ENCODE measurements at regions not wholly inside any gene's neighbourhood (a gene's known extent, or its start where the extent isn't known, plus 50 kb on each side); places are given as distances from the start of the nearest gene placed in this dataset.
A peak's percentile ranks its signal among the peaks of the same experiment; 100 is the strongest.

GRCh38 chr16:64830653-64831052 lies 291.2 kb downstream of the CDH11 start:
- peaks cover 2% of the 10 kb centered on the region for H3K9me3 ChIP-seq (ENCODE audit: low read depth, low read length)
- H3K36me3 ChIP-seq (ENCODE audit: insufficient read depth, low read length) = no peaks in the 10 kb centered on the region
- H3K27me3 ChIP-seq (ENCODE audit: insufficient read depth, low read length) = no peaks in the 10 kb centered on the region
- no peak for DNase-seq (ENCODE audit: insufficient read length, low spot score, missing footprints)
- peaks cover 5% of the 10 kb centered on the region for H3K4me1 ChIP-seq (ENCODE audit: insufficient read depth, low read length)
- H3K4me3 ChIP-seq (ENCODE audit: insufficient read depth, low read length) = no peak overlapping the region
- H2AFZ ChIP-seq (ENCODE audit: low read length) = no peak overlapping the region
- H4K20me1 ChIP-seq (ENCODE audit: insufficient read depth, low read length) = no peaks in the 10 kb centered on the region
- H3K27ac ChIP-seq (ENCODE audit: low read depth, low read length) = no peak overlapping the region
- TF ChIP-seq CTCF (IDR thresholded peaks at IDR 0.05; ENCODE audit: extremely low read depth, low read depth, low read length) = no peak
- H3K79me2 ChIP-seq (ENCODE audit: insufficient read depth, low read length) = no peaks in the 10 kb centered on the region
- no peak overlapping the region for H3K4me2 ChIP-seq (ENCODE audit: insufficient read depth, low read length)

- H3K27ac ChIP-seq (ENCODE audit: low read depth, low read length) = no peak overlapping the region
- no peaks in the 10 kb centered on the region for H4K20me1 ChIP-seq (ENCODE audit: insufficient read depth, low read length)
- no peak for TF ChIP-seq CTCF (IDR thresholded peaks at IDR 0.05; ENCODE audit: extremely low read depth, low read depth, low read length)
- H3K4me3 ChIP-seq (ENCODE audit: insufficient read depth, low read length) = no peak overlapping the region
- H3K36me3 ChIP-seq (ENCODE audit: insufficient read depth, low read length) = no peaks in the 10 kb centered on the region
- no peak overlapping the region for H2AFZ ChIP-seq (ENCODE audit: low read length)
- H3K4me1 ChIP-seq (ENCODE audit: insufficient read depth, low read length) = peaks cover 5% of the 10 kb centered on the region
- H3K4me2 ChIP-seq (ENCODE audit: insufficient read depth, low read length) = no peak overlapping the region
- no peaks in the 10 kb centered on the region for H3K79me2 ChIP-seq (ENCODE audit: insufficient read depth, low read length)
- DNase-seq (ENCODE audit: insufficient read length, low spot score, missing footprints) = no peak
- peaks cover 2% of the 10 kb centered on the region for H3K9me3 ChIP-seq (ENCODE audit: low read depth, low read length)
- no peaks in the 10 kb centered on the region for H3K27me3 ChIP-seq (ENCODE audit: insufficient read depth, low read length)
Measured at GRCh38 chr16:64829678-64830077, 292.2 kb downstream of the CDH11 start.

GRCh38 chr16:64826374-64826773 lies 295.5 kb downstream of the CDH11 start:
- no peaks in the 10 kb centered on the region for H3K79me2 ChIP-seq (ENCODE audit: insufficient read depth, low read length)
- no peak overlapping the region for H3K4me3 ChIP-seq (ENCODE audit: insufficient read depth, low read length)
- peak overlapping the region; percentile 32 for H3K4me2 ChIP-seq (ENCODE audit: insufficient read depth, low read length)
- no peak for DNase-seq (ENCODE audit: insufficient read length, low spot score, missing footprints)
- H3K36me3 ChIP-seq (ENCODE audit: insufficient read depth, low read length) = no peaks in the 10 kb centered on the region
- TF ChIP-seq CTCF (IDR thresholded peaks at IDR 0.05; ENCODE audit: extremely low read depth, low read depth, low read length) = no peak
- H3K9me3 ChIP-seq (ENCODE audit: low read depth, low read length) = peaks cover 2% of the 10 kb centered on the region
- H2AFZ ChIP-seq (ENCODE audit: low read length) = no peak overlapping the region
- H3K27ac ChIP-seq (ENCODE audit: low read depth, low read length) = peak overlapping the region; percentile 57
- H3K27me3 ChIP-seq (ENCODE audit: insufficient read depth, low read length) = no peaks in the 10 kb centered on the region
- peaks cover 5% of the 10 kb centered on the region for H3K4me1 ChIP-seq (ENCODE audit: insufficient read depth, low read length)
- H4K20me1 ChIP-seq (ENCODE audit: insufficient read depth, low read length) = no peaks in the 10 kb centered on the region

- H3K4me2 ChIP-seq (ENCODE audit: insufficient read depth, low read length) = no peak overlapping the region
- no peak overlapping the region for H3K27ac ChIP-seq (ENCODE audit: low read depth, low read length)
- no peak for TF ChIP-seq CTCF (IDR thresholded peaks at IDR 0.05; ENCODE audit: extremely low read depth, low read depth, low read length)
- DNase-seq (ENCODE audit: insufficient read length, low spot score, missing footprints) = no peak
- no peaks in the 10 kb centered on the region for H4K20me1 ChIP-seq (ENCODE audit: insufficient read depth, low read length)
- peaks cover 5% of the 10 kb centered on the region for H3K4me1 ChIP-seq (ENCODE audit: insufficient read depth, low read length)
- H3K4me3 ChIP-seq (ENCODE audit: insufficient read depth, low read length) = no peak overlapping the region
- no peaks in the 10 kb centered on the region for H3K79me2 ChIP-seq (ENCODE audit: insufficient read depth, low read length)
- H3K36me3 ChIP-seq (ENCODE audit: insufficient read depth, low read length) = no peaks in the 10 kb centered on the region
- H3K9me3 ChIP-seq (ENCODE audit: low read depth, low read length) = peaks cover 2% of the 10 kb centered on the region
- no peak overlapping the region for H2AFZ ChIP-seq (ENCODE audit: low read length)
- H3K27me3 ChIP-seq (ENCODE audit: insufficient read depth, low read length) = no peaks in the 10 kb centered on the region
Measured at GRCh38 chr16:64823481-64824075, 298.3 kb downstream of the CDH11 start.

Measured in osteoblast (primary cell).